ENCODE measurements at regions not wholly inside any gene's neighbourhood (a gene's known extent, or its start where the extent isn't known, plus 50 kb on each side); places are given as distances from the start of the nearest gene placed in this dataset.
"Not testable (repeated sequence)": the region's sequence is repeated elsewhere in the genome, so short reads cannot be mapped to it uniquely, and the experiment has no call there.

DNA sequence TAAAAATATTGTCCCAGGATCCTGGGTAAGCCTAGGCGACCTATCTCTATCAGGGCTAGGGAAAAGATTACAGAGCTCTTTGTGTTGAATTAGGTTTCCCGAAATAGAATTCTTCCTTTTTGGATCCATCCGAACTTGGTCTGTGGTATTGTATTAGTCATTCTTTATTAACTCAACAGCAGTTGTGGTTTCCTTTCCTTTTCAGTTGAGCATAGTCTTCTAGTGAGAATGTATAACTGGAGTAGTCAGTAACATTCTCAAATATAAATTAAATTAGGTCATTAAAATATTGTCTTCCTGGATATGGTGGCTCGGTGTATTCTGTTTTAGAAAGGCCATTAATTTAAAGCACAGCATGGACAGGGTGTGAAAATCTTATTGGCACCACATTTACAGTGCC, 520.4 kb downstream of the NLGN4X start:
- in situ Hi-C loops (cut with HindIII; ENCODE audit: low sequenced_read_pairs), result no loop called here

DNA sequence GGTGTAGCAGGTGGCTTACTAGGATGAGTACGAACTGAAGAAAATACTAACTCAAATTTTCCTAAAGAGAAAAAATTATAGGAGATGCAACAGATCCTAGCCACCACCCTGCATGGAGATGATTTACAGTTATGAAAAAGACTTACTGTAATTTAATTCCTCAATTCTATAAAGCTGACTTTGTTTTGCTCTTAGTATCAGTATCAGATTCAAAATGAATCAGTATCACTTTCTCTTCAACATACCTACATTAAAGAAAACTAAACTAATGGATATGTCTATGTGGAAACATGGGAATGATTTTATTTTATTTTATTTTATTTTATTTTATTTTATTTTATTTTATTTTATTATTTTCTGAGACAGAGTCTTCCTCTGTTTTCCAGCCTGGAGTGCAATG, 525.8 kb downstream of the NLGN4X start:
- in situ Hi-C loops (cut with HindIII; ENCODE audit: low sequenced_read_pairs), result no loop called here

DNA sequence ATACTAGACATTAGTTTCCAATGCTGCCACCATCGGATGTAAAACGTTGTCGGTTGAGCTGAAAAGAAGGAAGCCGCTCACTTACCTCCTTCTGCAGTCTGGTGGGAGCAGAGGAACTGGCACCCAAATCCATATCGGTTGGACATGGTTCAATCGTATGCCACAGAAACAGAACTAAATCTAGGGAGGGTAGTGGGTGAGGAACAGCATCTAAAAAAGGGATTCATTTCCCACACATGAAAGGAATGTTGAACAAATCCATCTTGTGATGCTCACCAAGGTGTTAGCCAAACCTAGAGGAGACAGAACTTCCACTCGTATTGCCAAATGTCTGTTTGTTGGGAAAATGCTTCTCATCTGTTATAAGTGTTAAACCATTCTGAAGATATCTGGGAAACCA, 532.7 kb downstream of the NLGN4X start:
- in situ Hi-C loops (cut with HindIII; ENCODE audit: low sequenced_read_pairs), result no loop called here

DNA sequence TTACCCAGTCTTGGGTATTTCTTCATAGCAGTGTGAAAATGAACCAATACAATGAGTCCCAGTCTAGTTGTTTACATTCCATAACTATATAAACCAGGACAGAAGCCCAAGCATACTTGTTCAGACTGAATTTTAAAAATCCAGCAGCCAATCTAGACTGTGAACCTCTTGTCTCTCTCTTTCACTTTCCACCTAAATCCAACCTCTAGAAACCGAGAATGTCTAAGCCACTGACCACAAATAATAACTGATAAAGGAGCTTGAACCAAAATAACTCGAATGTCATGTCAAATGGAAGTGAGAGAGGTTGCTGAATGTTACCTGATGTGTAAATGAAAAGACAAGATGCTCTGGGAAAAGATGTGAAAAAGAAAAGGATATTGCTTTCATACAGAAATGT, 544.7 kb downstream of the NLGN4X start:
- in situ Hi-C loops (cut with HindIII; ENCODE audit: low sequenced_read_pairs), result no loop called here

DNA sequence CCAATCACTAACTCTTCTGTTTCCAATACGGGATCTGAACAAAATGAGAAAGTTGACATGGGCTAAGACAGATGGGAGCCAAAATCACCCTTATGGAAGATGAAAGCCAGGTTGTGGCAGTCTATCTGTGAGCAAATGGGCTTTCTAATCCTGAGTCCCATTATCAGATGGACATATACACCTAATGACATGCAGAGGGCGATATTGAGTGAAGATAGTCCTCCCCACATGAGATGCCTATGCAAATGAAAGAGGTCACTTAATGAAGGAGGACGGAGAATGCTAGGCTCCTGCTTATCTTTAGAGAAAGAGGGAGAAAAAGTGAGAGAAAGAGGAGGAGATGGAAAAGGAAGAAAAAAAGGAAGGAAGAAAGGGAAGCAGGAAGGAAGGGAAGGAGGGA, 547.5 kb downstream of the NLGN4X start:
- in situ Hi-C loops (cut with HindIII; ENCODE audit: low sequenced_read_pairs), result no loop called here

DNA sequence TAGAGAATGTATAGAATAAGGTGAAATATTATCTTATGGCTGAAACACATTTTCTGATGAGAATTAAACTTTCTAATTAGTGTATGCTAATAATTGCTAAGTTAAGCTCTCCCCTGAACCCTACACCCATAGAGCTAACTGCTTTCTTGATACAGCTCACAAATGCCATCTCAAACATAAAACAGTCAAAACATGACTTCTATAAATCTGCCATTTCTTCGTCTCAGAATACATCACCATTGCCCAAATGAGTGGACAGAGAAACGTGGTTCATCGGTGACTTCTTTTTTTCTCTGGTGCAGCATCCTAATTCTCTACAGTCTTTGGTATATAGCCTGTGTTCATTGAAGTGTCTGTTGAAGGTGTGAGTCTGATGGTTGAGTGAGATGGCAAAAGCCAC, 554.6 kb downstream of the NLGN4X start:
- in situ Hi-C loops (cut with HindIII; ENCODE audit: low sequenced_read_pairs), result no loop called here

DNA sequence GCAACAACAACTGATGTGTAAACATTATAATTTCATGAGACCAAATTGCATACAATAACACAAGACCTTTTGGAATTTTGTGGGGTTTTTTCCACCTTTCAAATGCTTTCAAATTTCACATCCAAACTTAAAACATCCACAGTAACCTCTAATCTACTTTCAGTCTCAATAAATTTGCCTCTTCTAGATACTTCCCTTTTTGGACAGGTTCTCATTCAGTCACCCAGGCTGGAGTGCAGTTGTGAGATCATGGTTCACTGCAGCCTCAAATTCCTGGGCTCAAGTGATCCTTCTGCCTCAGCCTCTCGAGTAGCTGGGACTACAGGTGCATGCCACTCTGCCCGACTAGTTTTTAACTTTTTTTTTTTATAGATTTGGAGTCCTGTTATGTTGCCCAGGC, 556.6 kb downstream of the NLGN4X start:
- in situ Hi-C loops (cut with HindIII; ENCODE audit: low sequenced_read_pairs), result no loop called here

DNA sequence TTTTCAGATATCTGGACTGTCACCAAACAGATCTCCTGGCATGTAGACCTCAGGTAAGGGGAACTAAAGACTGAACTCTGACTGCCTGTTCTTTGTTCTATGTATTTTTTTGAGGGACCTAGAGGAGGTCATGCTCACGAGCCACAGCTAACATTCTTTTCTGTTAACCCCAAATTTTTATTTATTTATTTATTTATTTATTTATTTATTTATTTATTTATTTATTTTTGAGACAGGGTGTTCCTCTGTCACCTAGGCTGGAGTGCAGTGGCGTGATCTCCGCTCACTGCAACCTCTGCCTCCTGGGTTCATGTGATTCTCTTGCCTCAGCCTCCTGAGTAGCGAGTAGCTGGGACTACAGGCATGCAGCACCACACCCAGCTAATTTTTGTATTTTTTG, 562.0 kb downstream of the NLGN4X start:
- in situ Hi-C loops (cut with HindIII; ENCODE audit: low sequenced_read_pairs), result not testable (repeated sequence)

DNA sequence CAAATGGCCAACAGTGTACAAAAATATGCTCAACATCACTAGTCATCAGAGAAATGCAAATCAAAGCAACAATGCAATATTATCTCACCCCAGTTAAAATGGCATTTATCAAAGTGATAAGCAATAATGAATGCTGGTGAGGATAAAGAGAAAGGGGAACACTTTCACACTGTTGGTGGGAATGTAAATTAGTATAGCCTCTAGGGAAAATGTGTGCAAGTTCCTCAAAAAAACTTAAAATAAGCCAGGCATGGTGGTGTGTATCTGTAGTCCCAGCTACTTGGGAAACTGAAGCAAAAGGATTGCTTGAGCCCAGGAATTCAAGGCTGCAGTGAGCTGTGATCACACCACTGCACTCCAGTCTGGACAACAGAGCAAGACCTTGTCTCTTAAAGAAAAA, 572.1 kb downstream of the NLGN4X start:
- in situ Hi-C loops (cut with HindIII; ENCODE audit: low sequenced_read_pairs), result no loop called here

DNA sequence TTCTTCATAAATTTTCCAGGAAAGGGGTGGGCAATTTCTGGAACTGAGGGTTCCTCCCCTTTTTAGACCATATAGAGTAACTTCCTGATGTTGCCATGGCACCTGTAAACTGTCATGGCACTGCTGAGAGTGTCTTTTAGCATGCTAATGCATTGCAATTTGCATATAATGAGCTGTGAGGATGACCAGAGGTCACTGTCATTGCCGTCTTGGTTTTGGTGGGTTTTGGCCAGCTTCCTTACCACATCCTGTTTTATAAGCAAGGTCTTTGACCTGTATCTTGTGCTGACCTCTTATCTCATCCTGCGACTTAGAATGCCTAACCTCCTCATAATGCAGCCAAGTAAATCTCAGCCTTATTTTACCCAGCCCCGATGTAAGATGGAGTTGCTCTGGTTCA, 577.8 kb downstream of the NLGN4X start:
- in situ Hi-C loops (cut with HindIII; ENCODE audit: low sequenced_read_pairs), result no loop called here

DNA sequence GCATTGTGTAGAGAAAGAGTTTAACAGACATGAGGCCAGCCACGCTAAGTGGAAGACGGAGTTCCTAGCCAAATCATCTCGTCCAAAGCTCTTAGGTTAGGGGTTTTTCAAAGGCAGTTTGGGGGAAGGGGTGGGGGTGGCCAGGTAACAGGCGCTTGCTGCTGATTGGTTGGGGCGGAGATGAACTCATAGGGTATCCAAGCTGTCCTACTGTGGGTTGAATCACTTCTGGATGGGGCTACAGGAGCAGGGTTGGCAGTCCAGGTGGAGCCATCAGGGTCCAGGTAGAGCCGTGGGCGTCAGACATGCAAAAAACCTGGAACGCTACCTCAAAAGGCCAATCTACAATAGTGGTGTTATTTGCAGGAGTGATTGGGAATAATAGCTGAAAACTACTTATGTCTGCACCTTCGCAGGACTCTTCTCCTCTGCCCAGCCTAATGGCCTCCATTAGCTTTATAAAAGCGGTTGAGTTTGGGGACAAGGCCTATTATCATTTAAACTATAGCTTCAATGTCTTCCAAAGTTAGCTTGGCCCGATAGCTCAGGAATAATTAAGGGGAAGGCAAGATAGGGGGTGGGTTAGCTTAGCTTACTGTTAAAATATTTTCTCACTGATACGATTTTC, 579.6 kb downstream of the NLGN4X start:
- in situ Hi-C loops (cut with HindIII; ENCODE audit: low sequenced_read_pairs), result no loop called here

DNA sequence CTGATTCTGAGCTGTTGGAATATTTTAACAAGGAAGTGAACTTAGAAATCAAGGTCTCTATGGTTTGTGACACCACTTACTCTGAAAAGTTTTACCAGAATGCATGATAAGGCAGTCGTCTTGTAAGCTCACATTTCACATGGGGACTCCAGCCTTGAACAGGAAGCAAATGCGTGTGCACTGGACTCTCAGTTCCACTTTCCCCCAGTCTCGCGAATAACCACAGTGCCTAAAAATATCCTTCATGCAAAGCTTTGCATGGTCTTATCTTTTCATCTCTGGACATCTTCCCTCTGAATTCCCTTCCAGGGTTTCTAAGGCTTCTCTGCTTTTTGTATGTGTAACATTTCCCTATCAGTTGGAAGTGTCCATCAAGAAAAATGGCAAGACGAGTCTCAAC, 581.8 kb downstream of the NLGN4X start:
- in situ Hi-C loops (cut with HindIII; ENCODE audit: low sequenced_read_pairs), result no loop called here

DNA sequence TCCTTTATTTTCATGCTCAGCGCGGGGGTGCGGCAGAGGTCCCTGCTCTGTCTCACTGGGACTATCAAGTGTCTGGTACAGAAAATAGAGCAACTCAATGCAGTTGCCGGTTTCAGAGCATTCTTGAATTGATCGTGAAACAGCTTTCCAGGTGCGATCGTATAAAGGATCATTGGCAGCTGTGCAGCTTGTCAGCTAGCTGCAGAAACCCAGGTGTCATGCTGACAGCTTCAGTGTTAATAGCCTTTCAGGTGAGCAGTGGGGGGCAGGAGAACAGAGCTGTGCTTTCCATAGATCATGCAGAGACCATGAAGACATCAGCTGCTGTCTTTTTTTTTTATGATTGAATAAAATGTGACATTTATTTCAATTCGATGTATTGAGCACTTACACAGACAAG, 583.9 kb downstream of the NLGN4X start:
- in situ Hi-C loops (cut with HindIII; ENCODE audit: low sequenced_read_pairs), result no loop called here

DNA sequence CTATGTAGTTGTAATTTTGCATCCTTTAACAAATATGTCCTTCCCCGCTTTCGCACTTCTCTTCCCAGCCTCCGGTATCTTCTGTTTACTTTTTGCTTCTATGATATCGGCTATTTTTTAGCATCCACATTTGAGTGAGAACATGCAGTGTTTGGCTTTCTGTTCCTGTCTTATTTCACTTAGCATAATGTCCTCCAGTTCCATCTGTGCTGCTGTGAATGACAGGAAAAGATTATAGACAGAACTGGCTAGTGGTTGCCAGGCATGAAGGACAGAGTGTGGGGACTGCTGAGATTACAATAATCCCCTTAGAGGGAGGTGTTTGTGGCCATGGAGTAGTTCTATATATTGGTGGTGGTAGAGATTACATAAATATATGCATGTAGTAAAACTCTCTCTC, 588.6 kb downstream of the NLGN4X start:
- in situ Hi-C loops (cut with HindIII; ENCODE audit: low sequenced_read_pairs), result no loop called here

DNA sequence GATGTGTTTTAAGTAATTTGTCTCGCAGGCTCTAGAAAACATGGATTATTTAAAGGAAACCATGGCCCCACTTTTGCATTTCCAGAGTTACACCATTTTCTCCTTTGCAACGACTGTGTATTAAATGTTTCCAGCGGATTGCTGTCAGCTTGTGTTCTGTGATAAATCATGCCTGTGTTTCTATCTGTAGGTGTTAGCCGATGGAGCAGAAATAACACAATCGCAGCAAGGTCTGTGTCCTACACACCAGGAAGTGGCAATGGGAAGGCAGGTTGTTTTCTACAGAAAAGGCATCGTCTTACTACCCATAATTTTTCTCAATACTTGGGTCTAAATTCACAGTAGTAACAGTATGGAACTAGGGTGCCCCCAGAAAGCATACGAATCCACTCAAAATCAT, 590.1 kb downstream of the NLGN4X start:
- in situ Hi-C loops (cut with HindIII; ENCODE audit: low sequenced_read_pairs), result no loop called here

DNA sequence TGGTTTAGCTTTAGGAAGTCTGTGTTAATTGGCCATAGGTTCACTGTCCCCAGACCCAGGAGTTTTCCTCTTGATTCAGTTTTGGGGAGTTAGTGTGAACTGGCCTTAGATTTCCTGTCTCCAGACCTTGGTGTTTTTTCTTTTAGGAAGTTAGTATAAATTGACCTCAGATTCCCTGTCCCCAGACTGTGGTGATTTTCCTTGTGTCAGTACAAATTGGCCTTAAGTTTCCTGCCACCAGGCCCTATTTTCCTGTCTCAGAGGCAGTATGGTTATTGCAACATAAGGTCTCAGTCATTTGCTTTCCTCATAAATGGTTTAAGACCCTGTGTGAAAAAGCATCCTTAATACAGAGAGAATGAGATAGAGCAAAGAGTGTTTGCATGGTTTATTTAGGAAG, 595.8 kb downstream of the NLGN4X start:
- in situ Hi-C loops (cut with HindIII; ENCODE audit: low sequenced_read_pairs), result no loop called here

DNA sequence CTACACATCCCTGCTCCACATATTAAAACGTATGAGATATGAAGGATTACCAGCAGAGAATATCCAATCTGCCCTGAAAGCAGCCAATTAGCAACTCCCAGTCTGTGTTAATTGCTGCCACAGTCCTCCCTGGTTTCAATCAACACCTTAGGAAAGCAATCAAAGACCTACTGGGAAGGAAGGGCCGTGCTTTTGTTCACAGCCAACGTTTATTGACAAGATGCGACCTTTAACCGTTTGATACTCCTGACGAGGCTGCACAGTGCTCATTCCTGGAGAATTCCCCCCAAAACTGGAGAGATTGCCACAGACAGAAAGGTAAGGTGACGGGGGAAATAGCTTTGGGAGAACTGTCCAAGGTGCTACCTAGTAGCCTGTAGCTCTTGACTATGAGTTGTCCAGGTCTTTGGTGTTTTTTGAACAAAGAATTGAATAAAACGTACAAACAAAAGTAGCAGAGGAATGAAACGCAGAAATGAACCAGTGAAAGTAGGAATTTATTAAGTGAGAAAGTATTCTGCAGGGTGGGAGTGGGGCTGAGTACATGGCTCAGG, 596.5 kb downstream of the NLGN4X start:
- in situ Hi-C loops (cut with HindIII; ENCODE audit: low sequenced_read_pairs), result no loop called here

DNA sequence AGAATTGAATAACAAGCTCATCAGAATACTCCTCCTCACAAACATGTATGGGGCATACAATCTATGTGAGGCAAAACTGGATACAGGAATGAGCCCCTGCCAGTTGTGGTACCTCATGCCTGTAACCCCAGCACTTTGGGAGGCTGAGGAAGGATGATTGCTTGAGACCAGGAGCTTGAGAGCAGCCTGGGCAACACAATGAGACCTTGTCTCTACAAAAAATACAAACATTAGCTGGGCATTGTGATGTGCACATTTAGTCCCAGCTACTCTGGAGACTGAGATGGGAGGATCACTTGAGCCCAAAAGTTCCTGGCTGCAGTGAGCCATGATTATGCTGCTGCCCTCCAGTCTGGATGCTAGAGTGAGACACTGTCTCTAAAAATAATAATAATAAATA, 611.0 kb downstream of the NLGN4X start:
- in situ Hi-C loops (cut with HindIII; ENCODE audit: low sequenced_read_pairs), result no loop called here

DNA sequence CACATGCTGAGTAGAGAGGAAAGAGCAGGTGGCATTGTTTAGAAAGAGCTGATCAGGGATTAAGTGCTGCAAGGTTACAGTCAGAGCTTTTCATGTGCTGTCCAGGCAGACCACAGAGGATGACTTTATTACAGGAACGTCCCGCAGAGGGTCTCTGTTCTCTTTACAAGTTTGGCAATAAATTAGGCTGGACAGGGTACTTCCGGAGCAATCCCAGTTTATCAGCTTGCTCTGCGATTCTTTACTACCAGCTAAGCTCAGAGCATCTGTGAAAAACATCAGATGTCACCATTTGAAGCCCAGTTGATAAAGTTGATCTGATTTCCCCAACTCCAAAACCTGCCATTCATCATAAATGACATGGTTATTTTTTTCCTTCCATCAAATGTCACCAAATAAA, 633.1 kb downstream of the NLGN4X start:
- in situ Hi-C loops (cut with HindIII; ENCODE audit: low sequenced_read_pairs), result no loop called here

DNA sequence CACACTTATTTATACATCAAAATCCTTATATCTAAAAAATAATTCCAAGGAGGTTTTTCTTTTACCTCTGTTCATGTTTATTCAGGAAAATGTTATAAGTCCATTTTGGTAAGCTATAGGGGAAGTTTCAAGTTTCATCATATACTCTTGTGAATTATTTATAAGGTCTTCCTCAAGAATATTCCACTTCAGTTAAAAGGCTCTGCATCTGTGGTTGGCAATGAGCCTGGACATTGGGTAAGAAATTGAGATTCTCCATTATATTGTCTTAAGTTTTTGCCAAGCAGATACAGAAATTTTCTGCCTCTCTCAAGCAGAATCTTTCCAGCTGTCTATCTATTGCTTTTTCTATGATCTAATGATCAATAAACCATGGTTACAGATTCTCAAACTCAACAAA, 641.9 kb downstream of the NLGN4X start:
- in situ Hi-C loops (cut with HindIII; ENCODE audit: low sequenced_read_pairs), result no loop called here

DNA sequence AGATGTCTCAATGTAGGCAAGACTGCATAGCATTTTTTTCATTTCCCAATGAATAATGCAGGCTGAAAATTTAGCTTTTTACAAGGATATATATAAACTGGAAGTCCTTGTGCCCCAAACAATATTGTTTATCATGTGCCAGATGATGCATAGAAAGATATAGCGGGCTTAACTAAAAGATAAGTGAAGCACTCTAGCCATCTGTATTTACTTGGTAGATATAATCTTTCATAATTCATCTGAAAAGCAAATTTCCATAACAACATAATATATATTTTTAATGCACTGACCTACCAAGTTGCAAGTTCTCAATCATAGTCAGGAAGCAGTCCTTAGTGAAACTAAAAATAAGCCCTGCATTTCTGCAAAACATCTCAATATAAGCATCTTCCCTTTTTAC, 653.3 kb downstream of the NLGN4X start:
- in situ Hi-C loops (cut with HindIII; ENCODE audit: low sequenced_read_pairs), result no loop called here

DNA sequence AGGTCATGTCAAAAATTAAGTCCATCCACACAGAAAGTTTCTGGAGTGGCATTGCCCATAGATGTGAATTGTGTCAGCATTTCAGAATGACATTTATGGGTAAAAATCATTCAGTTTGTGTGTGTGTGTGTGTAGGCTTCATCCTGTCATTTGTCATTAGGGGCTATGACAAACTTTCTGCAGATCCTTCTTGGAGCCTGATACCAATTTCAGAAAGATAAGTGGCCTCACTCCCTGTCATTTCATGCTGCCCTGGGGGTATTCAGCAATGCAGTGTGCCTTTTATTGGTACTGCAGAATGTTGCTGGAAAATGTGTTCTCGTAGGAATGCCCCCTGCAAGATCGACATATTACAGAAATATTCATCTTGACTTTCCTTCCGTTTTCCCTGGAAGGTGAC, 659.7 kb downstream of the NLGN4X start:
- in situ Hi-C loops (cut with HindIII; ENCODE audit: low sequenced_read_pairs), result no loop called here

DNA sequence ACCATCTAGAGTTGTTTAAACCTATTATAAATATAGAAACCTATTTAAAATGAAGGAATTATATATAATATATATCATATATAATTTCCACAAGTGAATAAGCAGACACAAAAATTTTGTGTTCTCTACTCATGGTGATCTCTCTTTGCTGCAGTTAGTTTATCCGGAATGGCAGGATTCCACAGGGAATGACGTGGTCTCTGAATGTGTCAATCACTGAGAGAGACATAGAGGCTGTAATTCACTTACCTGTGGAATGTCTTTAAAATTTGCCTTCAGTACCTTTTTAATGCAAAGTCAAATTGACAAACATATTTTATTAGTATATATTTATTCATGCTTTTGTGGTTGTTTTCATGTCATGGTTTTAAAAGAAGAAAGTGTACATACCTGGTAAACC, 669.3 kb downstream of the NLGN4X start:
- in situ Hi-C loops (cut with HindIII; ENCODE audit: low sequenced_read_pairs), result no loop called here
